RCC 7860 (cell line): ENCODE measurements at regions not wholly inside any gene's neighbourhood (a gene's known extent, or its start where the extent isn't known, plus 50 kb on each side); places are given as distances from the start of the nearest gene placed in this dataset.
A peak's percentile ranks its signal among the peaks of the same experiment; 100 is the strongest.
"Not testable (repeated sequence)": the region's sequence is repeated elsewhere in the genome, so short reads cannot be mapped to it uniquely, and the experiment has no call there.

Source experiments
- DNase-seq: peaks from one replicate; pipeline ENCODE4 v3.0.0-alpha.2; 2015; ENCODE audit warnings: low spot score
- FAIRE-seq: peaks from 2 replicates; lab custom pipeline; 2012; peaks lifted over from hg19 to GRCh38; lab: Jason Lieb, UNC

GRCh38 chr5:94028001-94028400 lies 286.6 kb upstream of the POU5F2 start:
- DNase-seq (no peak), FAIRE-seq (no peak)

GRCh38 chr5:94027145-94027544 lies 285.7 kb upstream of the POU5F2 start:
- FAIRE-seq (no peak), DNase-seq (no peak)

GRCh38 chr5:94025788-94026473 lies 284.5 kb upstream of the POU5F2 start:
- no peak for DNase-seq
- FAIRE-seq, result no peak

- no peak for FAIRE-seq
- DNase-seq, result no peak
These were observed 283.2 kb upstream of the POU5F2 start for GRCh38 chr5:94024620-94025019.

- DNase-seq (no peak), FAIRE-seq (no peak)
These were observed 282.7 kb upstream of the POU5F2 start for GRCh38 chr5:94024101-94024500.

GRCh38 chr5:94021246-94021645 lies 279.8 kb upstream of the POU5F2 start:
- FAIRE-seq (no peak), DNase-seq (peak; percentile 68)

GRCh38 chr5:94017579-94017978 lies 276.2 kb upstream of the POU5F2 start:
- DNase-seq, result peak; percentile 44
- FAIRE-seq, result no peak

- FAIRE-seq, result no peak
These were observed 269.4 kb upstream of the POU5F2 start for GRCh38 chr5:94010814-94011213.

GRCh38 chr5:94009161-94009560 lies 267.8 kb upstream of the POU5F2 start:
- FAIRE-seq (no peak), DNase-seq (no peak)

More at GRCh38 chr5:94010814-94011213, 269.4 kb upstream of the POU5F2 start:
- no peak for DNase-seq

- no peak for DNase-seq
- FAIRE-seq, result no peak
These were observed 257.6 kb upstream of the POU5F2 start for GRCh38 chr5:93998951-93999455.

- DNase-seq (no peak), FAIRE-seq (no peak)
These were observed 256.2 kb upstream of the POU5F2 start for GRCh38 chr5:93997562-93997961.

- FAIRE-seq (no peak), DNase-seq (no peak)
These were observed 253.8 kb upstream of the POU5F2 start for GRCh38 chr5:93995126-93995621.

- DNase-seq (no peak), FAIRE-seq (no peak)
These were observed 251.8 kb upstream of the POU5F2 start for GRCh38 chr5:93993161-93993560.

GRCh38 chr5:93990504-93991070 lies 249.2 kb upstream of the POU5F2 start:
- FAIRE-seq, result no peak
- DNase-seq, result no peak

GRCh38 chr5:93985940-93986570 lies 244.7 kb upstream of the POU5F2 start:
- not testable (repeated sequence) for FAIRE-seq, DNase-seq

- DNase-seq (no peak), FAIRE-seq (no peak)
These were observed 236.8 kb upstream of the POU5F2 start for GRCh38 chr5:93978222-93978621.

- no peak for DNase-seq
These were observed 226.5 kb upstream of the POU5F2 start for GRCh38 chr5:93967923-93968322.

GRCh38 chr5:93964421-93964820 lies 223.0 kb upstream of the POU5F2 start:
- no peak for FAIRE-seq
- no peak for DNase-seq

More at GRCh38 chr5:93967923-93968322, 226.5 kb upstream of the POU5F2 start:
- no peak for FAIRE-seq

- DNase-seq, result no peak
- no peak for FAIRE-seq
These were observed 218.6 kb upstream of the POU5F2 start for GRCh38 chr5:93960042-93960441.

GRCh38 chr5:93956006-93956405 lies 214.6 kb upstream of the POU5F2 start:
- no peak for FAIRE-seq
- DNase-seq, result no peak

GRCh38 chr5:93954421-93955069 lies 213.1 kb upstream of the POU5F2 start:
- FAIRE-seq, result no peak
- no peak for DNase-seq
